ENCODE measurements at regions not wholly inside any gene's neighbourhood (a gene's known extent, or its start where the extent isn't known, plus 50 kb on each side); places are given as distances from the start of the nearest gene placed in this dataset.

DNA sequence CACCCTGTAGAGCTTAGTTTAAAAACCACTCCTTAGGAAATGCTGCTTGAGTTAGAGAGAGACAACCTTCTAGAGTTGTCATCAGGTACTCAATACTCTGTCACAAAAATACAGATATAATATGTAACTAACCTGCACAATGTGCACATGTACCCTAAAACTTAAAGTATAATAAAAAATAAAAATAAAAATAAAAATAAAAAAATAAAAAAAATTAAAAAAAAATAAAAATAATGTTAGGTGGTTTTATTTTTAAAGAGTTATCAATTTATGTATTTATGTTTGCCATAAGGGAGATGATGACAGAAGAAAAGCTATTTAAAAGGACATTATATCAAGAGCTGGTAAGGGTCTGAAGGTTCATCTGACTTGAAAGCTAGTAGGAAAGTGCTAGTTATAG, 397.9 kb downstream of the TMA16 start:
- TF ChIP-seq TAF1 (IDR thresholded peaks at IDR 0.05; ENCODE audit: low read depth, low read length) = no peak
- TF ChIP-seq JUN (IDR thresholded peaks at IDR 0.05; ENCODE audit: low read depth, low read length) = no peak
- TF ChIP-seq, protein P1, sequence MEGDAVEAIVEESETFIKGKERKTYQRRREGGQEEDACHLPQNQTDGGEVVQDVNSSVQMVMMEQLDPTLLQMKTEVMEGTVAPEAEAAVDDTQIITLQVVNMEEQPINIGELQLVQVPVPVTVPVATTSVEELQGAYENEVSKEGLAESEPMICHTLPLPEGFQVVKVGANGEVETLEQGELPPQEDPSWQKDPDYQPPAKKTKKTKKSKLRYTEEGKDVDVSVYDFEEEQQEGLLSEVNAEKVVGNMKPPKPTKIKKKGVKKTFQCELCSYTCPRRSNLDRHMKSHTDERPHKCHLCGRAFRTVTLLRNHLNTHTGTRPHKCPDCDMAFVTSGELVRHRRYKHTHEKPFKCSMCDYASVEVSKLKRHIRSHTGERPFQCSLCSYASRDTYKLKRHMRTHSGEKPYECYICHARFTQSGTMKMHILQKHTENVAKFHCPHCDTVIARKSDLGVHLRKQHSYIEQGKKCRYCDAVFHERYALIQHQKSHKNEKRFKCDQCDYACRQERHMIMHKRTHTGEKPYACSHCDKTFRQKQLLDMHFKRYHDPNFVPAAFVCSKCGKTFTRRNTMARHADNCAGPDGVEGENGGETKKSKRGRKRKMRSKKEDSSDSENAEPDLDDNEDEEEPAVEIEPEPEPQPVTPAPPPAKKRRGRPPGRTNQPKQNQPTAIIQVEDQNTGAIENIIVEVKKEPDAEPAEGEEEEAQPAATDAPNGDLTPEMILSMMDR (IDR thresholded peaks at IDR 0.05; ENCODE audit: control extremely low read depth in 1 of 3, insufficient read depth in 1 of 3, low read depth in 1 of 3, low read length in 3 of 3) = no peak
- no peak for TF ChIP-seq TCF12 (IDR thresholded peaks at IDR 0.05; ENCODE audit: low read depth, low read length)
- no peak for TF ChIP-seq BRCA1 (IDR thresholded peaks at IDR 0.05; ENCODE audit: low read depth, low read length)
- no peak for TF ChIP-seq RFX5 (IDR thresholded peaks at IDR 0.05; ENCODE audit: borderline replicate concordance, low read depth, low read length)
- TF ChIP-seq RAD21 (IDR thresholded peaks at IDR 0.05 in 1 of 2, conservative IDR thresholded peaks at IDR 0.05 in 1 of 2; ENCODE audit: low read depth in 2 of 2, low read length in 2 of 2) = no peak
- no peak for TF ChIP-seq POLR2AphosphoS5 (IDR thresholded peaks at IDR 0.05; ENCODE audit: low read depth, low read length)
- no peak for TF ChIP-seq SP2 (IDR thresholded peaks at IDR 0.05; ENCODE audit: low read length)
- no peak for TF ChIP-seq SP4 (IDR thresholded peaks at IDR 0.05; ENCODE audit: low read length)
- TF ChIP-seq, protein P2, sequence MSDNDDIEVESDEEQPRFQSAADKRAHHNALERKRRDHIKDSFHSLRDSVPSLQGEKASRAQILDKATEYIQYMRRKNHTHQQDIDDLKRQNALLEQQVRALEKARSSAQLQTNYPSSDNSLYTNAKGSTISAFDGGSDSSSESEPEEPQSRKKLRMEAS (IDR thresholded peaks at IDR 0.05) = no peak
- no peak for TF ChIP-seq POLR2A (IDR thresholded peaks at IDR 0.05; ENCODE audit: control extremely low read depth in 1 of 2, low read depth in 2 of 2, low read length in 2 of 2)
- no peak for TF ChIP-seq EZH2 (IDR thresholded peaks at IDR 0.05; ENCODE audit: low read depth, low read length, severe bottlenecking)

Measured in H1 (cell line).